Activated T-cell treated with anti-CD3 and anti-CD28 coated beads, Interleukin-2, amount 50 U/mL, for 72 hours (primary cell): ENCODE measurements at regions not wholly inside any gene's neighbourhood (a gene's known extent, or its start where the extent isn't known, plus 50 kb on each side); places are given as distances from the start of the nearest gene placed in this dataset.

ENCODE experiments used
- ATAC-seq, 2 donors: fragments of 150-1000 bp; cut with Tn5 transposase; replicated peaks in 1 of 2; 2 replicates each; pipeline ENCODE4 v1.10.0; 2021; ENCODE audit warnings: moderate library complexity in 2 of 2, mild to moderate bottlenecking in 1 of 2
- DNase-seq, 2 donors: peaks; one replicate each; pipeline ENCODE4 v3.0.0; 2021 to 2022; ENCODE audit warnings: mixed read lengths in 1 of 2
- H3K27ac Mint-ChIP-seq: one replicate; pipeline ENCODE4 v1.8.0; 2022; ENCODE audit warnings: mild to moderate bottlenecking, moderate library complexity, mixed read lengths
- H3K27me3 Mint-ChIP-seq: one replicate; pipeline ENCODE4 v1.8.0; 2022; ENCODE audit warnings: low read depth, mixed read lengths
- H3K36me3 Mint-ChIP-seq, 2 donors: one replicate each; pipeline ENCODE4 v1.8.0; 2022; ENCODE audit warnings: mixed read lengths in 2 of 2, mild to moderate bottlenecking in 1 of 2; ENCODE audit not compliant: insufficient read depth in 2 of 2
- H3K4me1 Mint-ChIP-seq: one replicate; pipeline ENCODE4 v1.8.0; 2022; ENCODE audit warnings: low read depth, mixed read lengths
- H3K4me3 Mint-ChIP-seq, 2 donors: one replicate each; pipeline ENCODE4 v1.8.0; 2022; ENCODE audit warnings: mild to moderate bottlenecking in 2 of 2, mixed read lengths in 2 of 2, moderate library complexity in 2 of 2
- H3K9me3 Mint-ChIP-seq, 2 donors: one replicate each; pipeline ENCODE4 v1.8.0; 2022; ENCODE audit warnings: mixed read lengths in 2 of 2

GRCh38 chr2:217204358-217204757, 344.5 kb upstream of the TNP1 start:
- Mint-ChIP-seq H3K9me3 (peaks cover 0 to 7% of the 10 kb centered on the region in 2 donors), H3K36me3 (no peaks in the 10 kb centered on the region), H3K27ac (no peak overlapping the region), H3K4me1 (no peaks in the 10 kb centered on the region), H3K4me3 (no peak overlapping the region), H3K27me3 (peaks cover 11% of the 10 kb centered on the region)
- DNase-seq (no peak), ATAC-seq (no peak)

DNA sequence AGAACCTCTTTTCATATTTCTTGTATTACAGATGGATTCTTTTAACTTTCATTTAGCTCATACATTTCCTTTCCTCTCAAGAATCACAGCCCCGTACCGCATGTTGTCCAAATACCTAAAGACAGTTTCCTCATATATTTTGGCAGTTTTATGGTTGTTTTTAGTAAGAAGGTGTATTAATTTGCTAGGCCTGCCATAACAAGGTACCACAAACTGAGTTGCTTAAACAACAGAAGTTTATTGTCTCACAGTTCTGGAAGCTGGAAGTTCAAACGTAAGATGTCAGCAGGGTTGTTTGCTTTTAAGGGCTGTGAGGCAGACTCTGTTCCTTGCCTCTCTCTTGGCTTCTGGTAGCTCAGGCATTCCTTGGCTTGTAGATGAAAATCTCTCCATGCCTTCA, 343.2 kb upstream of the TNP1 start:
- H3K9me3 Mint-ChIP-seq, result peaks cover 0 to 7% of the 10 kb centered on the region in 2 donors
- H3K27ac Mint-ChIP-seq, result no peak overlapping the region
- no peaks in the 10 kb centered on the region for H3K36me3 Mint-ChIP-seq
- H3K27me3 Mint-ChIP-seq, result peaks cover 11% of the 10 kb centered on the region
- no peak for DNase-seq
- no peak for ATAC-seq
- no peak overlapping the region for H3K4me3 Mint-ChIP-seq
- H3K4me1 Mint-ChIP-seq, result no peaks in the 10 kb centered on the region

GRCh38 chr2:217199255-217199630, 339.4 kb upstream of the TNP1 start:
- no peak for ATAC-seq
- Mint-ChIP-seq H3K4me1 (no peaks in the 10 kb centered on the region), H3K36me3 (peaks cover 2% of the 10 kb centered on the region in 2 donors), H3K4me3 (no peak overlapping the region), H3K27ac (no peak overlapping the region), H3K27me3 (peaks cover 16% of the 10 kb centered on the region), H3K9me3 (peaks cover 2 to 16% of the 10 kb centered on the region in 2 donors)
- no peak for DNase-seq

- DNase-seq (no peak), ATAC-seq (no peak)
- H3K9me3 Mint-ChIP-seq, result peaks cover 4 to 8% of the 10 kb centered on the region in 2 donors
These were observed 336.0 kb upstream of the TNP1 start for GRCh38 chr2:217195658-217196446.

GRCh38 chr2:217195016-217195415, 335.2 kb upstream of the TNP1 start:
- DNase-seq (no peak), ATAC-seq (no peak)
- Mint-ChIP-seq H3K36me3 (peaks cover 2% of the 10 kb centered on the region in 2 donors), H3K27ac (no peak overlapping the region), H3K4me1 (no peaks in the 10 kb centered on the region), H3K9me3 (peaks cover 4 to 8% of the 10 kb centered on the region in 2 donors), H3K27me3 (peaks cover 17% of the 10 kb centered on the region), H3K4me3 (no peak overlapping the region)

More at GRCh38 chr2:217195658-217196446, 336.0 kb upstream of the TNP1 start:
- peaks cover 17% of the 10 kb centered on the region for H3K27me3 Mint-ChIP-seq
- no peaks in the 10 kb centered on the region for H3K4me1 Mint-ChIP-seq
- peaks cover 2% of the 10 kb centered on the region in 2 donors for H3K36me3 Mint-ChIP-seq
- no peak overlapping the region for H3K4me3 Mint-ChIP-seq
- H3K27ac Mint-ChIP-seq, result no peak overlapping the region

GRCh38 chr2:217193431-217194340, 333.8 kb upstream of the TNP1 start:
- H3K27me3 Mint-ChIP-seq, result peaks cover 17% of the 10 kb centered on the region
- peaks cover 2% of the 10 kb centered on the region in 2 donors for H3K36me3 Mint-ChIP-seq
- H3K27ac Mint-ChIP-seq, result no peak overlapping the region
- ATAC-seq, result no peak
- no peak for DNase-seq
- H3K9me3 Mint-ChIP-seq, result peaks cover 4 to 8% of the 10 kb centered on the region in 2 donors
- no peaks in the 10 kb centered on the region for H3K4me1 Mint-ChIP-seq
- no peak overlapping the region for H3K4me3 Mint-ChIP-seq

DNA sequence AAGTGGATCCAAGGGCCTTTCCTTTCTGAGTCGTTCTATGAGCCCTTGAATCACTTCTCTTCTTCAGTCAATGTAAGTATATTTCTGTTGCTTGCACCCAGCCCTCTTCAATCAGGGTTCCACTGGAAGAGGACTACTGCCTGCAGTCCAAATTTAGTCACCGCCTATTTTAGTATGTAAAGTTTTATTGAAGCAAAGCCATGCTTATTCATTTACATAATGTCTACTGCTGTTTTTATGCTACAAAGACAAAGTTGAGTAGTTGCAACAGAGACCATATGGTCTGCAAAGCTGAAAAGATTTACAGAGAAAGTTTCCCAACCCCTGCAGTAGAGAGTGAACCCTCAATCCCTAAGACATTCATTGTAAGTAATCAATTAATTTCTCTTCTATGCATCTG, 332.5 kb upstream of the TNP1 start:
- Mint-ChIP-seq H3K9me3 (peaks cover 4 to 6% of the 10 kb centered on the region in 2 donors), H3K36me3 (peaks cover 2% of the 10 kb centered on the region in 2 donors), H3K27me3 (peaks cover 13% of the 10 kb centered on the region), H3K4me3 (no peak overlapping the region), H3K4me1 (no peaks in the 10 kb centered on the region), H3K27ac (no peak overlapping the region)
- ATAC-seq (no peak), DNase-seq (no peak)

GRCh38 chr2:217189747-217190146, 329.9 kb upstream of the TNP1 start:
- no peak for DNase-seq
- Mint-ChIP-seq H3K27ac (no peak overlapping the region), H3K4me3 (no peak overlapping the region), H3K9me3 (peaks cover 0 to 2% of the 10 kb centered on the region in 2 donors), H3K27me3 (peaks cover 6% of the 10 kb centered on the region), H3K36me3 (no peaks in the 10 kb centered on the region), H3K4me1 (no peaks in the 10 kb centered on the region)
- ATAC-seq, result no peak

GRCh38 chr2:217189131-217189530, 329.3 kb upstream of the TNP1 start:
- Mint-ChIP-seq H3K4me1 (no peaks in the 10 kb centered on the region), H3K27ac (no peak overlapping the region)

GRCh38 chr2:217186668-217187159, 326.9 kb upstream of the TNP1 start:
- Mint-ChIP-seq H3K36me3 (no peaks in the 10 kb centered on the region), H3K4me3 (no peak overlapping the region), H3K9me3 (peaks cover 0 to 2% of the 10 kb centered on the region in 2 donors), H3K27me3 (no peaks in the 10 kb centered on the region), H3K27ac (no peak overlapping the region), H3K4me1 (no peaks in the 10 kb centered on the region)
- ATAC-seq, result no peak
- no peak for DNase-seq

More at GRCh38 chr2:217189131-217189530, 329.3 kb upstream of the TNP1 start:
- Mint-ChIP-seq H3K4me3 (no peak overlapping the region), H3K36me3 (no peaks in the 10 kb centered on the region), H3K9me3 (peaks cover 0 to 2% of the 10 kb centered on the region in 2 donors), H3K27me3 (peaks cover 6% of the 10 kb centered on the region)
- DNase-seq (no peak), ATAC-seq (no peak)

DNA sequence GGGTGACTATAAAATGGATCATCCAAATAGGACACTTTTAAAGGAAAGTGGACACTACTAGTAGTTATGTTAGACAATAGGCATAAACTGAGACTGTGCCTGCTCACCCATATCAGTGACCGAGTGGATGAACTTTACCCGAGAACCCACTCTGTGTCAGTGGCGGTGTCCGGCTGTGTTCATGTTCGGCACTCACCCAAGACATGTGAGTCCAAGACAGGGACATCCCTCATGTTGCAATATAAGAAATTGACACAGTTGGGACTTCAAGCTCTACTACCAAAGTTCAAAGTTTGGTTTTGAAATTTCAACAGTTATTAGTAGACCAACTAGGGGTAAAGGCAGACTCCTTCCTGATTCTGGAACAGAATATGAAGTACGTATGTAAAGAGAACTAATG, 326.3 kb upstream of the TNP1 start:
- Mint-ChIP-seq H3K36me3 (no peaks in the 10 kb centered on the region), H3K4me1 (no peaks in the 10 kb centered on the region), H3K27me3 (no peaks in the 10 kb centered on the region), H3K4me3 (no peak overlapping the region), H3K9me3 (no peaks in the 10 kb centered on the region), H3K27ac (no peak overlapping the region)
- DNase-seq, result no peak
- ATAC-seq, result no peak

DNA sequence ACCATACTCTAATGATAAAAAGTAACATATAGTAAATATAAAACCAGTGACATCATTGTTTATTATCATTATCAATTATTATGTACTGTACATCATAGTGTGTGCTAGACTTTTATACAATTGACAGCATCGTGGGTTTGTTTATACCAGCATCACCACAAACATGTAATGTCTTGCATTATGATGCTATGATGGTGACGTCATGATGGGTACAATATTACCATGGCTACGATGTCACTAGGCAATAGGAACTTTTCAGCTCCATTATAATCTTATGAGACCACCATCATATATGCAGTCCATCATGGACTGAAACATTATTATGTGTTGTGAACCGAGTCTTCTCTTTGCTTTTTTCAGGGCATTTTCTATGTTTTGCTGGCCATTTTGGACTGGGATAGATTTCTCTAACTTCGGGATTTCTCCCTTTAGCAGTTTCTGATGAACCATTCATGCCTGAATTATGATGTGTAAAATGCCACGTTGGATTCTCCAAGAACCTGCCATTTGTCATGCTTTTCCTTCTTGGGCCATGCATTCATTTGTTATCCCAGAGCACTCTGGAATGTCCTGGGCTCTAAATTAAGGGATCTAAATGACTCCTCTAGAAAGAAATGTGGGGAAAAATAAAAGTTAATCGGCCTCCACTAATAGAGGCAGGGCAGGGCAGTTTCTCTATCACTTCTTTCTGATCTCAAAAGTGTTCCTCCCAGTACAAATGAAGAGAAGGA, 325.6 kb upstream of the TNP1 start:
- Mint-ChIP-seq H3K27ac (no peak overlapping the region), H3K4me1 (no peaks in the 10 kb centered on the region), H3K4me3 (no peak overlapping the region), H3K9me3 (no peaks in the 10 kb centered on the region), H3K36me3 (no peaks in the 10 kb centered on the region), H3K27me3 (no peaks in the 10 kb centered on the region)
- no peak for ATAC-seq
- no peak for DNase-seq

GRCh38 chr2:217184242-217184641, 324.4 kb upstream of the TNP1 start:
- DNase-seq (no peak), ATAC-seq (no peak)
- Mint-ChIP-seq H3K9me3 (no peaks in the 10 kb centered on the region), H3K4me3 (no peak overlapping the region), H3K27ac (no peak overlapping the region), H3K36me3 (no peaks in the 10 kb centered on the region), H3K4me1 (no peaks in the 10 kb centered on the region), H3K27me3 (no peaks in the 10 kb centered on the region)
